PFSK-1 (cell line): ENCODE measurements at regions not wholly inside any gene's neighbourhood (a gene's known extent, or its start where the extent isn't known, plus 50 kb on each side); places are given as distances from the start of the nearest gene placed in this dataset.

Experiments used
- FOXP2 ChIP-seq: optimal IDR thresholded peaks from 2 replicates; pipeline ENCODE3; 2011; ENCODE audit warnings: borderline replicate concordance, control low read depth, inconsistent platforms; ENCODE audit not compliant: insufficient read depth; ENCODE audit errors: extremely low read length, extremely low read depth
- POLR2AphosphoS5 ChIP-seq: IDR thresholded peaks from 2 replicates; pipeline ENCODE4 v1.6.1; 2012; ENCODE audit warnings: low read depth, mild to moderate bottlenecking, control low read depth, low read length, moderate library complexity
- REST ChIP-seq, 2 experiments: IDR thresholded peaks; 2 replicates each; pipeline versions ENCODE4 v1.6.1 to v1.8.0; 2011 to 2012; ENCODE audit warnings: low read depth in 2 of 2, low read length in 2 of 2, control low read depth in 1 of 2, inconsistent platforms in 1 of 2, mild to moderate bottlenecking in 1 of 2, moderate library complexity in 1 of 2; ENCODE audit not compliant: insufficient read depth in 1 of 2
- SIN3A ChIP-seq: IDR thresholded peaks from 2 replicates; pipeline ENCODE4 v1.6.1; 2012; ENCODE audit warnings: mild to moderate bottlenecking, low read length, moderate library complexity, borderline replicate concordance; ENCODE audit not compliant: insufficient read depth
- TAF1 ChIP-seq: IDR thresholded peaks from 2 replicates; pipeline ENCODE4 v1.6.1; 2012; ENCODE audit warnings: low read length, control low read depth, borderline replicate concordance; ENCODE audit not compliant: insufficient read depth

DNA sequence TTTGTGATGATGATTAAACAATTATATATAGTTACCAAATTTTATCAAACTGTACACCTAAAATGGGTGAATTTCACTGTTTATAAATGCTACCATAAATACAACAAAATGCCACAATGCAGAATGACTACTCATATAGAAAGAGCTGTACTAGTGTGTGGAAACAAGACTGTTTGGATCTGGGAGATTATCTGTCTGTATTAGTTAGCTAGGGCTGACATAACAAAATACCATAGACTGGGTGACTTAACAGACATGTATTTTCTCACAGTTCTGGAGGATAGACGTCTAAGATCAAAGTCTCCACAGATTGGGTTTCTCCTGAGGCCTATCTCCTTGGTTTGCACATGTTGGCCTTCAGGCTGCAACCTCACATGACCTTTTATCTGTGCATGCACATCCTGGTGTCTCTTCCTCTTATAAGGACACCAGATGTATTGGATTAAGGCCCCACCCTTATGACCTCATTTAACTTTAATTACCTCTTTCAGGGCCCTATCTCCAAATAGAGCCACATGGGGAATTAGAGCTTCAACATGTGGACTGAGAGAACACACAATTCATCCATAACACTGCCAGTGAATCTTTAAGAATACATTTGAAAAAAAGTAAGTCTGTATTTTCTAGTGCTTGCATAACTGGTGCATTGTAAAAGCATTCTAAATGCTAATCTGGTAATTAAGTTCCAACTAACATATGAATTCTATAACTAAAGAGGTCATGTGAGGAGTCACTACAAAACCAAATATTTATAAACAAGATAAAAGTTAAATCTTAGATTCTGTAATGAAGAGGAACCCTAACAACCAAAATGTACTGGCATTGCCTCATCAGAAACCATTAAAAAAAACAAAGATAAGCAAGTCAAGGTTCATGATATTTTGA is 699.6 kb downstream of the NYAP2 start:
- TF ChIP-seq POLR2AphosphoS5: no peak
- TF ChIP-seq REST (IDR thresholded peaks at IDR 0.05; ENCODE audit: insufficient read depth in 1 of 2, low read depth in 2 of 2, low read length in 2 of 2): no peak
- no peak for TF ChIP-seq SIN3A
- no peak for TF ChIP-seq TAF1
- TF ChIP-seq FOXP2: no peak
